ENCODE measurements at regions not wholly inside any gene's neighbourhood (a gene's known extent, or its start where the extent isn't known, plus 50 kb on each side); places are given as distances from the start of the nearest gene placed in this dataset.
A peak's percentile ranks its signal among the peaks of the same experiment; 100 is the strongest.

GRCh38 chr15:47405365-47406162 is 311.7 kb upstream of the SEMA6D start:
- Mint-ChIP-seq H3K4me3 (no peak overlapping the region), H3K36me3 (no peaks in the 10 kb centered on the region), H3K27ac (no peak overlapping the region), H3K27me3 (no peaks in the 10 kb centered on the region), H3K4me1 (no peaks in the 10 kb centered on the region), H3K9me3 (peaks cover 0 to 1% (median 0%) of the 10 kb centered on the region in 3 donors)

- H3K27ac Mint-ChIP-seq = no peak overlapping the region
- peaks cover 0 to 3% (median 1%) of the 10 kb centered on the region in 3 donors for H3K9me3 Mint-ChIP-seq
- no peaks in the 10 kb centered on the region for H3K27me3 Mint-ChIP-seq
- no peak overlapping the region for H3K4me3 Mint-ChIP-seq
- H3K36me3 Mint-ChIP-seq = no peaks in the 10 kb centered on the region
- H3K4me1 Mint-ChIP-seq = no peaks in the 10 kb centered on the region
Observed at GRCh38 chr15:47407692-47408091, 309.6 kb upstream of the SEMA6D start.

- H3K9me3 Mint-ChIP-seq = peaks cover 0 to 5% (median 0%) of the 10 kb centered on the region in 3 donors
- H3K27me3 Mint-ChIP-seq = no peaks in the 10 kb centered on the region
- no peaks in the 10 kb centered on the region for H3K4me1 Mint-ChIP-seq
- H3K27ac Mint-ChIP-seq = no peak overlapping the region
- no peak overlapping the region for H3K4me3 Mint-ChIP-seq
- H3K36me3 Mint-ChIP-seq = no peaks in the 10 kb centered on the region
Observed at GRCh38 chr15:47409038-47409437, 308.3 kb upstream of the SEMA6D start.

- H3K9me3 Mint-ChIP-seq = peaks cover 0 to 5% (median 0%) of the 10 kb centered on the region in 3 donors
- no peak overlapping the region for H3K4me3 Mint-ChIP-seq
- H3K4me1 Mint-ChIP-seq = no peaks in the 10 kb centered on the region
- H3K36me3 Mint-ChIP-seq = no peaks in the 10 kb centered on the region
- H3K27ac Mint-ChIP-seq = no peak overlapping the region
- no peaks in the 10 kb centered on the region for H3K27me3 Mint-ChIP-seq
Observed at GRCh38 chr15:47409600-47409999, 307.7 kb upstream of the SEMA6D start.

- H3K4me1 Mint-ChIP-seq = no peaks in the 10 kb centered on the region
- peaks cover 0 to 5% (median 0%) of the 10 kb centered on the region in 3 donors for H3K9me3 Mint-ChIP-seq
- H3K4me3 Mint-ChIP-seq = no peak overlapping the region
- H3K36me3 Mint-ChIP-seq = no peaks in the 10 kb centered on the region
- no peak overlapping the region for H3K27ac Mint-ChIP-seq
- H3K27me3 Mint-ChIP-seq = no peaks in the 10 kb centered on the region
Observed at GRCh38 chr15:47410247-47410646, 307.1 kb upstream of the SEMA6D start.

GRCh38 chr15:47411733-47412132 is 305.6 kb upstream of the SEMA6D start:
- H3K27ac Mint-ChIP-seq = no peak overlapping the region
- H3K4me3 Mint-ChIP-seq = no peak overlapping the region
- no peaks in the 10 kb centered on the region for H3K4me1 Mint-ChIP-seq
- no peaks in the 10 kb centered on the region for H3K27me3 Mint-ChIP-seq
- H3K36me3 Mint-ChIP-seq = no peaks in the 10 kb centered on the region
- H3K9me3 Mint-ChIP-seq = peaks cover 0 to 5% (median 0%) of the 10 kb centered on the region in 3 donors

- Mint-ChIP-seq H3K27ac (no peak overlapping the region), H3K27me3 (no peaks in the 10 kb centered on the region), H3K36me3 (no peaks in the 10 kb centered on the region), H3K4me1 (no peaks in the 10 kb centered on the region), H3K9me3 (peaks cover 0 to 5% (median 0%) of the 10 kb centered on the region in 3 donors), H3K4me3 (no peak overlapping the region)
Observed at GRCh38 chr15:47412136-47412535, 305.2 kb upstream of the SEMA6D start.

GRCh38 chr15:47412802-47413201 is 304.5 kb upstream of the SEMA6D start:
- H3K27ac Mint-ChIP-seq = no peak overlapping the region
- H3K36me3 Mint-ChIP-seq = no peaks in the 10 kb centered on the region
- no peak overlapping the region for H3K4me3 Mint-ChIP-seq
- no peaks in the 10 kb centered on the region for H3K27me3 Mint-ChIP-seq
- H3K4me1 Mint-ChIP-seq = no peaks in the 10 kb centered on the region
- H3K9me3 Mint-ChIP-seq = peaks cover 0 to 5% (median 0%) of the 10 kb centered on the region in 3 donors

GRCh38 chr15:47414207-47414606 is 303.1 kb upstream of the SEMA6D start:
- no peaks in the 10 kb centered on the region for H3K27me3 Mint-ChIP-seq
- H3K4me3 Mint-ChIP-seq = no peak overlapping the region
- H3K9me3 Mint-ChIP-seq = peaks cover 0 to 5% (median 0%) of the 10 kb centered on the region in 3 donors
- no peaks in the 10 kb centered on the region for H3K4me1 Mint-ChIP-seq
- H3K36me3 Mint-ChIP-seq = no peaks in the 10 kb centered on the region
- no peak overlapping the region for H3K27ac Mint-ChIP-seq

- Mint-ChIP-seq H3K4me1 (no peaks in the 10 kb centered on the region), H3K27ac (peak overlapping the region in 1 of 3 donors; percentile 44), H3K9me3 (peaks cover 0 to 5% (median 0%) of the 10 kb centered on the region in 3 donors), H3K4me3 (no peak overlapping the region), H3K27me3 (no peaks in the 10 kb centered on the region), H3K36me3 (no peaks in the 10 kb centered on the region)
Observed at GRCh38 chr15:47415539-47415971, 301.8 kb upstream of the SEMA6D start.

GRCh38 chr15:47422881-47423665 is 294.2 kb upstream of the SEMA6D start:
- Mint-ChIP-seq H3K27ac (no peak overlapping the region), H3K27me3 (no peaks in the 10 kb centered on the region), H3K4me1 (no peaks in the 10 kb centered on the region), H3K9me3 (peaks cover 0 to 2% (median 0%) of the 10 kb centered on the region in 3 donors), H3K4me3 (no peak overlapping the region), H3K36me3 (no peaks in the 10 kb centered on the region)

- no peak overlapping the region for H3K4me3 Mint-ChIP-seq
- peaks cover 0 to 2% (median 0%) of the 10 kb centered on the region in 3 donors for H3K9me3 Mint-ChIP-seq
- no peaks in the 10 kb centered on the region for H3K27me3 Mint-ChIP-seq
- H3K4me1 Mint-ChIP-seq = no peaks in the 10 kb centered on the region
- no peaks in the 10 kb centered on the region for H3K36me3 Mint-ChIP-seq
- H3K27ac Mint-ChIP-seq = no peak overlapping the region
Observed at GRCh38 chr15:47427463-47427862, 289.8 kb upstream of the SEMA6D start.

- no peak overlapping the region for H3K4me3 Mint-ChIP-seq
- H3K27ac Mint-ChIP-seq = no peak overlapping the region
- H3K4me1 Mint-ChIP-seq = no peaks in the 10 kb centered on the region
- H3K36me3 Mint-ChIP-seq = no peaks in the 10 kb centered on the region
- H3K9me3 Mint-ChIP-seq = peaks cover 0 to under 1% (median 0%) of the 10 kb centered on the region in 3 donors
- no peaks in the 10 kb centered on the region for H3K27me3 Mint-ChIP-seq
Observed at GRCh38 chr15:47429376-47429775, 287.9 kb upstream of the SEMA6D start.

- H3K27me3 Mint-ChIP-seq = no peaks in the 10 kb centered on the region
- no peaks in the 10 kb centered on the region for H3K4me1 Mint-ChIP-seq
- H3K4me3 Mint-ChIP-seq = no peak overlapping the region
- H3K27ac Mint-ChIP-seq = no peak overlapping the region
- H3K36me3 Mint-ChIP-seq = no peaks in the 10 kb centered on the region
- H3K9me3 Mint-ChIP-seq = no peaks in the 10 kb centered on the region
Observed at GRCh38 chr15:47431501-47431900, 285.8 kb upstream of the SEMA6D start.

- H3K9me3 Mint-ChIP-seq = no peaks in the 10 kb centered on the region
- no peaks in the 10 kb centered on the region for H3K27me3 Mint-ChIP-seq
- no peak overlapping the region for H3K27ac Mint-ChIP-seq
- no peaks in the 10 kb centered on the region for H3K4me1 Mint-ChIP-seq
- no peaks in the 10 kb centered on the region for H3K36me3 Mint-ChIP-seq
- H3K4me3 Mint-ChIP-seq = no peak overlapping the region
Observed at GRCh38 chr15:47432826-47433225, 284.5 kb upstream of the SEMA6D start.

All from IgD-negative memory B cell (primary cell).